ENCODE measurements at regions not wholly inside any gene's neighbourhood (a gene's known extent, or its start where the extent isn't known, plus 50 kb on each side); places are given as distances from the start of the nearest gene placed in this dataset.

- TF ChIP-seq, protein P1, sequence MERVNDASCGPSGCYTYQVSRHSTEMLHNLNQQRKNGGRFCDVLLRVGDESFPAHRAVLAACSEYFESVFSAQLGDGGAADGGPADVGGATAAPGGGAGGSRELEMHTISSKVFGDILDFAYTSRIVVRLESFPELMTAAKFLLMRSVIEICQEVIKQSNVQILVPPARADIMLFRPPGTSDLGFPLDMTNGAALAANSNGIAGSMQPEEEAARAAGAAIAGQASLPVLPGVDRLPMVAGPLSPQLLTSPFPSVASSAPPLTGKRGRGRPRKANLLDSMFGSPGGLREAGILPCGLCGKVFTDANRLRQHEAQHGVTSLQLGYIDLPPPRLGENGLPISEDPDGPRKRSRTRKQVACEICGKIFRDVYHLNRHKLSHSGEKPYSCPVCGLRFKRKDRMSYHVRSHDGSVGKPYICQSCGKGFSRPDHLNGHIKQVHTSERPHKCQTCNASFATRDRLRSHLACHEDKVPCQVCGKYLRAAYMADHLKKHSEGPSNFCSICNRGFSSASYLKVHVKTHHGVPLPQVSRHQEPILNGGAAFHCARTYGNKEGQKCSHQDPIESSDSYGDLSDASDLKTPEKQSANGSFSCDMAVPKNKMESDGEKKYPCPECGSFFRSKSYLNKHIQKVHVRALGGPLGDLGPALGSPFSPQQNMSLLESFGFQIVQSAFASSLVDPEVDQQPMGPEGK (CRISPR knock-in tag; IDR thresholded peaks at IDR 0.05; ENCODE audit: borderline replicate concordance): no peak
- TF ChIP-seq GLIS3 (CRISPR knock-in tag; IDR thresholded peaks at IDR 0.05) (no peak), ZNF8 (CRISPR knock-in tag; IDR thresholded peaks at IDR 0.05) (no peak), ISL1 (CRISPR knock-in tag; IDR thresholded peaks at IDR 0.05) (no peak), PPARA (CRISPR knock-in tag; IDR thresholded peaks at IDR 0.05; ENCODE audit: borderline replicate concordance) (no peak), TCF4 (CRISPR knock-in tag; IDR thresholded peaks at IDR 0.05; ENCODE audit: borderline replicate concordance) (no peak)
These were observed 747.3 kb downstream of the EFNA5 start (continued) for GRCh38 chr5:106923409-106923808.

DNA sequence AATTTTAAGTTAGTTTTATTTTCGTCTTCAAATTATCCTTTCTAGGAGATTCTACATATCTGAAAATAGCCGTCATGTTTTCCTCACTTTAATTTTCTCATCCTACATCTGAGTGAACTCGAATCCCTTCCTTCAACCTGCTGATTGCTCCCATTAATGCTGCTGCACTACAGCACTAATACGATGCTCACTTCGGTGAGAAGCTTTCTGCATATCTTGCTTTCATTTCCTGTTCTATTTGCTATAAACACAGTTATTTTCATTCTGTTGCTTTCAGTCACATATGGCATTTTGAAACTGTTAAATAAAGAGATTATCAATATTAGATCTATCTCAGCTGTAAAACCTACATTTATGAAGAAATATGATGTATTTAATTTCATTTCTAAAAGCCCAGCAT is 749.2 kb downstream of the EFNA5 start:
- ATAC-seq: no peak
- TF ChIP-seq GLIS3 (CRISPR knock-in tag; IDR thresholded peaks at IDR 0.05) (no peak), CSRNP3 (CRISPR knock-in tag; IDR thresholded peaks at IDR 0.05) (no peak), SNAI2 (CRISPR knock-in tag; IDR thresholded peaks at IDR 0.05) (no peak), ZFP30 (CRISPR knock-in tag; IDR thresholded peaks at IDR 0.05) (no peak), CREB5 (CRISPR knock-in tag; IDR thresholded peaks at IDR 0.05; ENCODE audit: low read depth) (no peak), ZC3H10 (CRISPR knock-in tag; IDR thresholded peaks at IDR 0.05) (no peak), RARB (CRISPR knock-in tag; IDR thresholded peaks at IDR 0.05) (no peak), ISL1 (CRISPR knock-in tag; IDR thresholded peaks at IDR 0.05) (no peak), BACH2 (CRISPR knock-in tag; IDR thresholded peaks at IDR 0.05; ENCODE audit: borderline replicate concordance) (no peak), CSDC2 (CRISPR knock-in tag; IDR thresholded peaks at IDR 0.05) (no peak), PPARA (CRISPR knock-in tag; IDR thresholded peaks at IDR 0.05; ENCODE audit: borderline replicate concordance) (no peak), ESRRG (CRISPR knock-in tag; IDR thresholded peaks at IDR 0.05) (no peak), OSR1 (CRISPR knock-in tag; IDR thresholded peaks at IDR 0.05) (no peak), POU6F1 (CRISPR knock-in tag; IDR thresholded peaks at IDR 0.05; ENCODE audit: borderline replicate concordance, low read depth) (no peak), ARNTL (CRISPR knock-in tag; IDR thresholded peaks at IDR 0.05; ENCODE audit: borderline replicate concordance, low read depth) (no peak), ZNF8 (CRISPR knock-in tag; IDR thresholded peaks at IDR 0.05) (no peak), TOX (CRISPR knock-in tag; IDR thresholded peaks at IDR 0.05; ENCODE audit: borderline replicate concordance) (no peak), ZNF70 (CRISPR knock-in tag; IDR thresholded peaks at IDR 0.05) (no peak), TCF4 (CRISPR knock-in tag; IDR thresholded peaks at IDR 0.05; ENCODE audit: borderline replicate concordance) (no peak)
- TF ChIP-seq, protein P2, sequence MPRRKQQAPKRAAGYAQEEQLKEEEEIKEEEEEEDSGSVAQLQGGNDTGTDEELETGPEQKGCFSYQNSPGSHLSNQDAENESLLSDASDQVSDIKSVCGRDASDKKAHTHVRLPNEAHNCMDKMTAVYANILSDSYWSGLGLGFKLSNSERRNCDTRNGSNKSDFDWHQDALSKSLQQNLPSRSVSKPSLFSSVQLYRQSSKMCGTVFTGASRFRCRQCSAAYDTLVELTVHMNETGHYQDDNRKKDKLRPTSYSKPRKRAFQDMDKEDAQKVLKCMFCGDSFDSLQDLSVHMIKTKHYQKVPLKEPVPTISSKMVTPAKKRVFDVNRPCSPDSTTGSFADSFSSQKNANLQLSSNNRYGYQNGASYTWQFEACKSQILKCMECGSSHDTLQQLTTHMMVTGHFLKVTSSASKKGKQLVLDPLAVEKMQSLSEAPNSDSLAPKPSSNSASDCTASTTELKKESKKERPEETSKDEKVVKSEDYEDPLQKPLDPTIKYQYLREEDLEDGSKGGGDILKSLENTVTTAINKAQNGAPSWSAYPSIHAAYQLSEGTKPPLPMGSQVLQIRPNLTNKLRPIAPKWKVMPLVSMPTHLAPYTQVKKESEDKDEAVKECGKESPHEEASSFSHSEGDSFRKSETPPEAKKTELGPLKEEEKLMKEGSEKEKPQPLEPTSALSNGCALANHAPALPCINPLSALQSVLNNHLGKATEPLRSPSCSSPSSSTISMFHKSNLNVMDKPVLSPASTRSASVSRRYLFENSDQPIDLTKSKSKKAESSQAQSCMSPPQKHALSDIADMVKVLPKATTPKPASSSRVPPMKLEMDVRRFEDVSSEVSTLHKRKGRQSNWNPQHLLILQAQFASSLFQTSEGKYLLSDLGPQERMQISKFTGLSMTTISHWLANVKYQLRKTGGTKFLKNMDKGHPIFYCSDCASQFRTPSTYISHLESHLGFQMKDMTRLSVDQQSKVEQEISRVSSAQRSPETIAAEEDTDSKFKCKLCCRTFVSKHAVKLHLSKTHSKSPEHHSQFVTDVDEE (CRISPR knock-in tag; IDR thresholded peaks at IDR 0.05): no peak

GRCh38 chr5:106910486-106910885 is 760.3 kb downstream of the EFNA5 start:
- no peak for ATAC-seq
- no peak for TF ChIP-seq BACH2 (CRISPR knock-in tag; IDR thresholded peaks at IDR 0.05; ENCODE audit: borderline replicate concordance)
- no peak for TF ChIP-seq ESRRG (CRISPR knock-in tag; IDR thresholded peaks at IDR 0.05)
- no peak for TF ChIP-seq CREB5 (CRISPR knock-in tag; IDR thresholded peaks at IDR 0.05; ENCODE audit: low read depth)
- no peak for TF ChIP-seq ZNF70 (CRISPR knock-in tag; IDR thresholded peaks at IDR 0.05)
- no peak for TF ChIP-seq TOX (CRISPR knock-in tag; IDR thresholded peaks at IDR 0.05; ENCODE audit: borderline replicate concordance)
- no peak for TF ChIP-seq PPARA (CRISPR knock-in tag; IDR thresholded peaks at IDR 0.05; ENCODE audit: borderline replicate concordance)
- no peak for TF ChIP-seq ISL1 (CRISPR knock-in tag; IDR thresholded peaks at IDR 0.05)
- no peak for TF ChIP-seq ZNF8 (CRISPR knock-in tag; IDR thresholded peaks at IDR 0.05)
- no peak for TF ChIP-seq POU6F1 (CRISPR knock-in tag; IDR thresholded peaks at IDR 0.05; ENCODE audit: borderline replicate concordance, low read depth)
- TF ChIP-seq ZFP30 (CRISPR knock-in tag; IDR thresholded peaks at IDR 0.05): no peak
- no peak for TF ChIP-seq CSRNP3 (CRISPR knock-in tag; IDR thresholded peaks at IDR 0.05)
- no peak for TF ChIP-seq ZNF565 (CRISPR knock-in tag; conservative IDR thresholded peaks at IDR 0.05; ENCODE audit: low read depth)
- TF ChIP-seq ZFP3 (CRISPR knock-in tag; IDR thresholded peaks at IDR 0.05): no peak
- no peak for TF ChIP-seq CSDC2 (CRISPR knock-in tag; IDR thresholded peaks at IDR 0.05)
